ENCODE measurements at regions not wholly inside any gene's neighbourhood (a gene's known extent, or its start where the extent isn't known, plus 50 kb on each side); places are given as distances from the start of the nearest gene placed in this dataset.
A peak's percentile ranks its signal among the peaks of the same experiment; 100 is the strongest.

DNA sequence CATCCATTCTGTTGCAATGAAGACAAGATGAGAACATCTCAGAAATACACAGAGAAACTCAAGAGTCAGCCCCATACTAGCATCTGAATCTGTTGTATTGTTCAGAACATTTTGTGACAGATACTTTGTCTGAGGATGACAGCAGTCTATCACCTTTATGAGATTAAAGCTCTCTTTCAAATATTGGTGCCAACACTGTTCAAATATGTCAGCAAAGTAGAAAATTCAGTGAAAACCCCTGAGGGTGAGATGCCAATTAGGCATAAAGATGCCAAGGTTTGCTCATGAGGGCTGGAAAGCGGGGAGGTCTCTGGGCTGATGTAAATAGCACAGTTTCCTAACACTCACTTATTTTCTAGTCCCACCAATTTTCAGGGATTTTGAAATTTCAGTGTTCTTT lies 1054.2 kb upstream of the CRIM1 start:
- 82 to 92% (median 88%) methylated on average over 1 of the region's 1 CpG for WGBS, 4 donors
- Histone ChIP-seq H3K4me1 (no peaks in the 10 kb centered on the region), H3K27ac (no peak overlapping the region), H3K27me3 (no peaks in the 10 kb centered on the region), H3K36me3 (no peaks in the 10 kb centered on the region), H3K4me3 (no peak overlapping the region), H3K9me3 (no peaks in the 10 kb centered on the region)
- DNase-seq (no peak), ATAC-seq (no peak)
- intact Hi-C loops (cut with DNase I) = no loop called here
- TF ChIP-seq, protein P1, sequence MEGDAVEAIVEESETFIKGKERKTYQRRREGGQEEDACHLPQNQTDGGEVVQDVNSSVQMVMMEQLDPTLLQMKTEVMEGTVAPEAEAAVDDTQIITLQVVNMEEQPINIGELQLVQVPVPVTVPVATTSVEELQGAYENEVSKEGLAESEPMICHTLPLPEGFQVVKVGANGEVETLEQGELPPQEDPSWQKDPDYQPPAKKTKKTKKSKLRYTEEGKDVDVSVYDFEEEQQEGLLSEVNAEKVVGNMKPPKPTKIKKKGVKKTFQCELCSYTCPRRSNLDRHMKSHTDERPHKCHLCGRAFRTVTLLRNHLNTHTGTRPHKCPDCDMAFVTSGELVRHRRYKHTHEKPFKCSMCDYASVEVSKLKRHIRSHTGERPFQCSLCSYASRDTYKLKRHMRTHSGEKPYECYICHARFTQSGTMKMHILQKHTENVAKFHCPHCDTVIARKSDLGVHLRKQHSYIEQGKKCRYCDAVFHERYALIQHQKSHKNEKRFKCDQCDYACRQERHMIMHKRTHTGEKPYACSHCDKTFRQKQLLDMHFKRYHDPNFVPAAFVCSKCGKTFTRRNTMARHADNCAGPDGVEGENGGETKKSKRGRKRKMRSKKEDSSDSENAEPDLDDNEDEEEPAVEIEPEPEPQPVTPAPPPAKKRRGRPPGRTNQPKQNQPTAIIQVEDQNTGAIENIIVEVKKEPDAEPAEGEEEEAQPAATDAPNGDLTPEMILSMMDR (IDR thresholded peaks at IDR 0.05) = no peak
- TF ChIP-seq POLR2A (IDR thresholded peaks at IDR 0.05) = no peak

DNA sequence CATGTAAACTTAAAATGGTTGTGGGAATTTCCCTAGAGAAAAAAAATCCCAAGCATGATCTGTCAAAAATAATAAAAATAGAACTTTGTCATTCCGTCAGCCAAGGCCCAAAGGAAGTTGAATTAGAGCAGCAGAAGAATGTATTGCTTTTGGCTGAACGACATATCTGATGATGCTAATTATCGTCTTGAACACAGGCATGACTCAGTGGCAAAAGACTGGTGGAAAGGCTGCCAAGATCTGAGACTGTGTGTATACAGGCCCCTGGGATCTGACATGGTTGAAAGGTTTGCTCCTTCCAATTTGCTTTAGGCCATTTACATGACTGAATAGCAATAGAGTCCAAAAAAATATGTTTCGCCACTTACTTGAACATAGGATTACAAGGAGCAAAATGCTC lies 1057.1 kb upstream of the CRIM1 start:
- DNase-seq (peak in 2 of 5 donors; percentile 25 to 36), ATAC-seq (peak in 3 of 4 donors; percentile 33 to 66 (median 59))
- Histone ChIP-seq H3K4me3 (no peak overlapping the region), H3K27ac (no peak overlapping the region), H3K27me3 (no peaks in the 10 kb centered on the region), H3K4me1 (no peaks in the 10 kb centered on the region), H3K9me3 (no peaks in the 10 kb centered on the region), H3K36me3 (no peaks in the 10 kb centered on the region)
- WGBS, 4 donors = 41 to 55% (median 52%) methylated on average over 4 of the region's 4 CpGs
- intact Hi-C loops (cut with DNase I) = no loop called here
- TF ChIP-seq, protein P1 (IDR thresholded peaks at IDR 0.05) = no peak
- no peak for TF ChIP-seq POLR2A (IDR thresholded peaks at IDR 0.05)

DNA sequence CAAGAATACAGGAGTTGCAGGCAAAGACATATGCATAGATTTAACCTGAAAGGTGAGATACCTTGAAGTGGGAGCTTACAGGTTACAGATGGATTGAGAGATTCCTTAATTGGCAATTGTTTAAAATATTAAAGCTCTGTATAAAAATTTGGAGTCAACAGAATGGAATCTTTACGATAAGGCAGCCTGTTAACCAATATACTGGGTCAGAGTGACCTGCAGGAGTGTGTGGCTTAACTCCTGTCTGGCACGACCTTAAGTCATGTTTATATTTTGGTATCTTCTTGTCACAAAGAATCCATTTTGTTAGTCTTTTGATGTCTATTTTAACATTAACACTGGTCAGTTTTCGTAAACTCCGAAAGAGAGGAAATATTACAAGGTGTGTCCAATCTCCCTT lies 1058.2 kb upstream of the CRIM1 start:
- 76 to 85% (median 80%) methylated on average over 4 of the region's 4 CpGs for WGBS, 4 donors
- ATAC-seq (no peak), DNase-seq (no peak)
- intact Hi-C loops (cut with DNase I) = no loop called here
- Histone ChIP-seq H3K36me3 (no peaks in the 10 kb centered on the region), H3K4me1 (no peaks in the 10 kb centered on the region), H3K9me3 (no peaks in the 10 kb centered on the region), H3K27me3 (no peaks in the 10 kb centered on the region), H3K4me3 (no peak overlapping the region), H3K27ac (no peak overlapping the region)
- TF ChIP-seq POLR2A (IDR thresholded peaks at IDR 0.05) = no peak
- TF ChIP-seq, protein P1 (IDR thresholded peaks at IDR 0.05) = no peak

DNA sequence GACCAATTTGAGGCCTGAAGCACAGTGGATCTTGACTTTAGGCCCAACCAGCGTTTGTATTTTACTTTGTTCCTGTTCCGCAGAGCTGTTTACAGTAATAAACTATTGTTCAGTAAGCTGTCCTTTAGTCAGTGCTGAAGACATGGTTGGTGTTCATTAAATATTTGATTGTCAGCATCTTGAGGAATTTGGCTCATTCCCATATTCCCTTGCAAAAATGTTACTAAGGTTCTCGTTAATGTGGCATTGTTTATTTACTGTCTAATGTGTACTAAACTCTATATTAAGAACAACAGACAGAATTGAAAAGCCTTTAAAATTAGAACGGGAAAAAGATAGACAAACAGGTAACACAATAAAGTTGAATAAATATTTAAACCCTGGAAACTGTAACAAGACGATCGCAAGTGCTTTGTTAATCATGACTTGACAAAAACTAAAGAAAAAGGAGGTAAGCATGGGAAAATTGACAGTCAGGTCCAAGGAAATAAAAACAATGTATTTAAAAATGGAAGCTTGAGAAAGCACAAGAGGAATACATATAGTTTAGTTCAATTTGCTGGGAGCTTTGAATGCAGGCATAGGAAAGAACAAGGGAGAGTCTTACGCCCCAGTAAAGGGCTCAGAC lies 1060.8 kb upstream of the CRIM1 start:
- no peak overlapping the region for H3K27ac ChIP-seq
- TF ChIP-seq, protein P1 (IDR thresholded peaks at IDR 0.05) = no peak
- TF ChIP-seq POLR2A (IDR thresholded peaks at IDR 0.05) = no peak
- H3K4me3 ChIP-seq = no peak overlapping the region
- intact Hi-C loops (cut with DNase I) = no loop called here
- H3K27me3 ChIP-seq = no peaks in the 10 kb centered on the region
- no peaks in the 10 kb centered on the region for H3K36me3 ChIP-seq
- no peak for ATAC-seq
- WGBS, 4 donors = 72 to 85% (median 81%) methylated on average over 7 of the region's 7 CpGs
- no peaks in the 10 kb centered on the region for H3K9me3 ChIP-seq
- no peaks in the 10 kb centered on the region for H3K4me1 ChIP-seq
- no peak for DNase-seq
